ENCODE measurements at regions not wholly inside any gene's neighbourhood (a gene's known extent, or its start where the extent isn't known, plus 50 kb on each side); places are given as distances from the start of the nearest gene placed in this dataset.

DNA sequence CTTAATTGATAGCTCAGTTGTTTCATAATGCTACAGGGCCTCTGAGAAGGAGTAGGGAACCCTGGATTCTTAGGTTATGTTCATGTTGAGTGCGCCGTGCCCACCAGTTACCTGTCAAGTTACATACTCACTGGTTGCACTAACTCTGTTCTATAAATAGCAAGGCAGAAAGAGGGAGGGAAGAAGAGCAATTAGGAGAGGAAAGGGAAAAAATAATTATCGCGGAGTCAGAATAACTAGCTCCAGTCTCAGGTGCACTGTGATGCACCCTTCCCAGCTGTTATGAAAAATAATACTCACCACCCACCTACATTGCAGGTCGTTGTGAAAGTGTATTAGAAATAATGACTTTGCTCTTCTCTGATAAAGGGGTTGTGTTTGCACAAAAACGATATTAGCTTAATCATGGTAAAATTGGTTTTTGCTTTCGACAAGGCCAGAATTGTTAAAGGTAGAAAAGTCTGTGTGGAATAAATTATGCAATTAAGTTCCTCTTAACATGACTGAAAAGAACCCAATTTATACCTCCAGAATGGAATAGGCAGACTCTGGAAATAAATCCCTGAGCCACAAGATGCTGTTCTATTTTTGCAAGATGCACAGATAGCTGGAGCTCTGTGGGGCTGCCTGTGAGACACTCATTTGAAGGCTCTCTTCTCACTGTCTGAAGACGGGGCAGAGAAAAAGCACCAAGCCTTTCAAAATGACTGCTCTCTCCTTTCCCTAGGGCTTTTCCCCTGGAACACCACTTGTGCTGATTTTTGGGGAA is 137.6 kb upstream of the PITRM1 start:
- TF ChIP-seq, protein P1, sequence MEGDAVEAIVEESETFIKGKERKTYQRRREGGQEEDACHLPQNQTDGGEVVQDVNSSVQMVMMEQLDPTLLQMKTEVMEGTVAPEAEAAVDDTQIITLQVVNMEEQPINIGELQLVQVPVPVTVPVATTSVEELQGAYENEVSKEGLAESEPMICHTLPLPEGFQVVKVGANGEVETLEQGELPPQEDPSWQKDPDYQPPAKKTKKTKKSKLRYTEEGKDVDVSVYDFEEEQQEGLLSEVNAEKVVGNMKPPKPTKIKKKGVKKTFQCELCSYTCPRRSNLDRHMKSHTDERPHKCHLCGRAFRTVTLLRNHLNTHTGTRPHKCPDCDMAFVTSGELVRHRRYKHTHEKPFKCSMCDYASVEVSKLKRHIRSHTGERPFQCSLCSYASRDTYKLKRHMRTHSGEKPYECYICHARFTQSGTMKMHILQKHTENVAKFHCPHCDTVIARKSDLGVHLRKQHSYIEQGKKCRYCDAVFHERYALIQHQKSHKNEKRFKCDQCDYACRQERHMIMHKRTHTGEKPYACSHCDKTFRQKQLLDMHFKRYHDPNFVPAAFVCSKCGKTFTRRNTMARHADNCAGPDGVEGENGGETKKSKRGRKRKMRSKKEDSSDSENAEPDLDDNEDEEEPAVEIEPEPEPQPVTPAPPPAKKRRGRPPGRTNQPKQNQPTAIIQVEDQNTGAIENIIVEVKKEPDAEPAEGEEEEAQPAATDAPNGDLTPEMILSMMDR (IDR thresholded peaks at IDR 0.05; ENCODE audit: low read depth, low read length) = no peak
- no peak overlapping the region for H3K4me3 ChIP-seq (ENCODE audit: low read depth, low read length)

- TF ChIP-seq, protein P1 (IDR thresholded peaks at IDR 0.05; ENCODE audit: low read depth, low read length) = no peak
- no peak overlapping the region for H3K4me3 ChIP-seq (ENCODE audit: low read depth, low read length)
These were observed 133.5 kb upstream of the PITRM1 start for GRCh38 chr10:3306050-3306449.

DNA sequence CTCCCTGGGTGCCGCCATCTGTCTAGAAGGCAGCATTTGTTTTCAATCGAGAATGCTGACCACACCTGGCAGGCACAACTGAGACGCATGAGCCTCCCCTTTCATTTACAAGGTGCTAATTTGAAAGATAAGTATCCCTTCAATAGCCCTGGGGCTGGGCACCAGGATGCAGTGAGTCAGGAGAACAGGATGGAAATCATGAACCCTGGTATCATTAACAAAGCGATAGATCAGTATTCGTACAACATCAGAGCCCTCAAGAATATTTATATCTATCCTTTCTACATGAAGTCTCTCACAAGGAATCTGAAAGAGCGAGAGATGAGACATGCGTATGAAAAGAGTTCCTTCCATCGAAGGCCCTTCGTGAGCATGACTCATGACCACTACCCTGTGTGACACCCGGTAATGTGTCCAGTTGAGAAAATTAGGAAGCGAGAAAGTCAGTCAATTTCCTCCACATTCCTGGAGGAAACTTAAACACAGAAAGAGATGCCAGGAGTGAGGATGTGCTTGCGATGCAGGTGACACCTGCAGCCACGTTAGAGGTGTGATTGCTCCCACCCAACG is 123.1 kb upstream of the PITRM1 start:
- H3K4me3 ChIP-seq (ENCODE audit: low read depth, low read length) = no peak overlapping the region
- TF ChIP-seq, protein P1 (IDR thresholded peaks at IDR 0.05; ENCODE audit: low read depth, low read length) = no peak

DNA sequence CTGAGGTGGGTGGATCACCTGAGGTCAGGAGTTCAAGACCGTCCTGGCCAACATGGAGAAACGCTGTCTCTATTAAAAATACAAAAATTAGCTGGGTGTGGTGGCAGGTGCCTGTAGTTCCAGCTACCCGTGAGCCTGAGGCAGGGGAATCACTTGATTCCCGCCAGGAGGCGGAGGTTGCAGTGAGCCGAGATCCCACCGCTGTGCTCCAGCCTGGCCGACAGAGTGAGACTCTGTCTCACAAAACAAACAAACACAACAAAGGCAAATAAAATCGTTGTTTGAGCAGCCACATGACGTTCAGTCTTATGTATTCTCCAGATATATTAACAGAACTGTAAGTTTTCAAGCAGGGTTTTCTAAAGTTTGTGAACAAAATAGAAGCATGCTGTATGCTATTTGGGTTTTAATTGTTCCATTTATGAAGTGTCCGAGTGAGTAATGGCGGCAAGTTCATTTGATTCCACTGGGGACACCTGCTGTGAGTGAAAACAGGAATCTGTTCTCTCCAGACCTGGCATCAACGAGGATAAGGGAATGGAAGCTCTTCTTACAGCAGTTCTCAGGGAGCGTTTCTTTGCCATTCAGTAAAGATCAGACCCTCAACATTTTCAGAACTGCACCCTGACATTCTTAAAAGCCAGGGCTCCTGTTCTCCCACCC is 122.5 kb upstream of the PITRM1 start:
- TF ChIP-seq, protein P1 (IDR thresholded peaks at IDR 0.05; ENCODE audit: low read depth, low read length) = no peak
- no peak overlapping the region for H3K4me3 ChIP-seq (ENCODE audit: low read depth, low read length)

DNA sequence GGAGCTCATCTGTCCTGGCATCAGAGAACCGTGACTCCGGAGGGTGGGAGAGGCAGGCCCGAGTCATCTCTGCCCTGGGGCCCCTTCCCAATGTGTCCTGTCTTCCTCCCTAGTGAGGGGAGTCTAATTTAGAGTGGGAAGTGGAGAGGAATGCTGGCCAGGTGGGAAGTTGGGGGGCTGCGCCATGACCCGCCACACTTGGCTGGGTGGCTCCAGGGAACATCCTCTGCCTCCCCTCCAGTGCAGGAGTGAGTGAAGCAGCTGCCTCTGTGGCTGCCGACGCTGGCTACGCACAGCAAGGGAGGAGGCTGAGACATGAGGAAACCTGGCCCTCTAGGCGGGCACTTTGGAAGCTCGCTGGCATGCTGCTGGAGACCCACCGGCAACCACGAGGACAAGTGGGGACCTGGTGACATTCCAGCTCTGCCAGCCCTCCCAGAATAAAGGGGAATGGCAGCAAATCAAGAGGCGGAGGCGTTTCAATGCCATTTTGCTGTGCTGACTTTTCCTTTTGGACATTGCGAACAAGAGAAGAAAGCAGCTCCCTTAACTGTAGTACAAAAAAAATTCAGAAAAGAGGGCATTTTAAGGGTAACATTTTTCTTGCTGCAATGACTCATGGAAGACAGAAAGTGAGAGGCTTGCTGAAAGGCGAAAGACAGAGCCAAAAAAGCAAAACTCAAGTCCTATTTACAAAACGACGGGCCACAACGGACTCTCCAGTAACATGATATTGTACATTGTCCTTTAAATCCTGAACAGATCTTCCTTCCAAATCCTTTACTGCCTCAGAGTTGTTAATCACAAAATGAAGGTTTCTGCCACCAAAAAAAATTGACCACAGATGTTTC is 121.2 kb upstream of the PITRM1 start:
- TF ChIP-seq, protein P1 (IDR thresholded peaks at IDR 0.05; ENCODE audit: low read depth, low read length) = no peak
- H3K4me3 ChIP-seq (ENCODE audit: low read depth, low read length) = no peak overlapping the region

DNA sequence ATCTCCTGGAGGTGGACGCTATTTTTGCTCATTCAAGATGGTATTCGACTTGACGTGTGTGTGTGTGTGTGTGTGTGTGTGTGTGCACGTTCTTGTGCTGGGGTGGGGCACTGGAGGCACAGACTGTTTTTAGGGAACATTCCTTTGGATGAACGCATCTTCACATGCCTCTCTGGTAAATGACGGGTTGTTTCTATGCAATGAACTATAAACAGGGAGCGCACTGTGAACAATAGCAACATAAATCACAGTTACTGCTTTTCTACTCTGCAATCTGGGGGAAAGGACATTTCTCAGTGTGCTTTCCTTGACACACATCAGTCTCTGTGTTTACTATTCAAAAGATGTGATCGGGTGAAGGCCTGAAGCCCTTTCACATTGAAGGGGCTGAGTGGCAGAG is 120.1 kb upstream of the PITRM1 start:
- TF ChIP-seq, protein P1 (IDR thresholded peaks at IDR 0.05; ENCODE audit: low read depth, low read length) = no peak
- no peak overlapping the region for H3K4me3 ChIP-seq (ENCODE audit: low read depth, low read length)

All from WI38 (cell line).